Esophagus squamous epithelium (tissue), 4 donors: ENCODE measurements at regions not wholly inside any gene's neighbourhood (a gene's known extent, or its start where the extent isn't known, plus 50 kb on each side); places are given as distances from the start of the nearest gene placed in this dataset.

ENCODE experiments used
- POLR2A ChIP-seq, 4 donors: fragments of 450-650 bp; IDR thresholded peaks; one replicate each; pipeline ENCODE4 v1.6.1; 2017; ENCODE audit warnings: antibody characterized with exemption in 4 of 4, mild to moderate bottlenecking in 4 of 4, moderate library complexity in 3 of 4
- TF ChIP-seq, protein P1 (sequence below), 6 experiments: fragments of 450-650 bp in 4 of 6; fragments of 200-600 bp in 2 of 6; sonication (generic) in 2 of 6; IDR thresholded peaks; one replicate each; pipeline ENCODE4 v1.5.1; 2016 to 2019; ENCODE audit warnings: antibody characterized with exemption in 6 of 6, mild to moderate bottlenecking in 4 of 6, moderate library complexity in 4 of 6

GRCh38 chr5:68983043-68983442 is 110.8 kb upstream of the SLC30A5 start:
- TF ChIP-seq, protein P1, sequence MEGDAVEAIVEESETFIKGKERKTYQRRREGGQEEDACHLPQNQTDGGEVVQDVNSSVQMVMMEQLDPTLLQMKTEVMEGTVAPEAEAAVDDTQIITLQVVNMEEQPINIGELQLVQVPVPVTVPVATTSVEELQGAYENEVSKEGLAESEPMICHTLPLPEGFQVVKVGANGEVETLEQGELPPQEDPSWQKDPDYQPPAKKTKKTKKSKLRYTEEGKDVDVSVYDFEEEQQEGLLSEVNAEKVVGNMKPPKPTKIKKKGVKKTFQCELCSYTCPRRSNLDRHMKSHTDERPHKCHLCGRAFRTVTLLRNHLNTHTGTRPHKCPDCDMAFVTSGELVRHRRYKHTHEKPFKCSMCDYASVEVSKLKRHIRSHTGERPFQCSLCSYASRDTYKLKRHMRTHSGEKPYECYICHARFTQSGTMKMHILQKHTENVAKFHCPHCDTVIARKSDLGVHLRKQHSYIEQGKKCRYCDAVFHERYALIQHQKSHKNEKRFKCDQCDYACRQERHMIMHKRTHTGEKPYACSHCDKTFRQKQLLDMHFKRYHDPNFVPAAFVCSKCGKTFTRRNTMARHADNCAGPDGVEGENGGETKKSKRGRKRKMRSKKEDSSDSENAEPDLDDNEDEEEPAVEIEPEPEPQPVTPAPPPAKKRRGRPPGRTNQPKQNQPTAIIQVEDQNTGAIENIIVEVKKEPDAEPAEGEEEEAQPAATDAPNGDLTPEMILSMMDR (IDR thresholded peaks at IDR 0.05) = no peak
- no peak for TF ChIP-seq POLR2A (IDR thresholded peaks at IDR 0.05)
